ENCODE measurements at regions not wholly inside any gene's neighbourhood (a gene's known extent, or its start where the extent isn't known, plus 50 kb on each side); places are given as distances from the start of the nearest gene placed in this dataset.

GRCh38 chr4:177960566-177960965 is 518.3 kb upstream of the AGA start:
- no peak overlapping the region for H3K27ac ChIP-seq

GRCh38 chr4:177961761-177962380 is 519.6 kb upstream of the AGA start:
- no peaks in the 10 kb centered on the region for H4K20me1 ChIP-seq (ENCODE audit: insufficient read depth)
- H3K4me3 ChIP-seq (IDR thresholded peaks at IDR 0.05; ENCODE audit: insufficient read depth, low read depth, low read length), result no peak overlapping the region
- no peak overlapping the region for H2AFZ ChIP-seq (ENCODE audit: low read depth)
- H3K79me2 ChIP-seq (ENCODE audit: insufficient read depth, low read depth), result no peaks in the 10 kb centered on the region
- H3K27ac ChIP-seq, result no peak overlapping the region
- no peak overlapping the region for H3K4me2 ChIP-seq
- no peak overlapping the region for H3K9ac ChIP-seq
- no peaks in the 10 kb centered on the region for H3K4me1 ChIP-seq (ENCODE audit: low read depth, poor library complexity, severe bottlenecking)
- TF ChIP-seq, protein P1, sequence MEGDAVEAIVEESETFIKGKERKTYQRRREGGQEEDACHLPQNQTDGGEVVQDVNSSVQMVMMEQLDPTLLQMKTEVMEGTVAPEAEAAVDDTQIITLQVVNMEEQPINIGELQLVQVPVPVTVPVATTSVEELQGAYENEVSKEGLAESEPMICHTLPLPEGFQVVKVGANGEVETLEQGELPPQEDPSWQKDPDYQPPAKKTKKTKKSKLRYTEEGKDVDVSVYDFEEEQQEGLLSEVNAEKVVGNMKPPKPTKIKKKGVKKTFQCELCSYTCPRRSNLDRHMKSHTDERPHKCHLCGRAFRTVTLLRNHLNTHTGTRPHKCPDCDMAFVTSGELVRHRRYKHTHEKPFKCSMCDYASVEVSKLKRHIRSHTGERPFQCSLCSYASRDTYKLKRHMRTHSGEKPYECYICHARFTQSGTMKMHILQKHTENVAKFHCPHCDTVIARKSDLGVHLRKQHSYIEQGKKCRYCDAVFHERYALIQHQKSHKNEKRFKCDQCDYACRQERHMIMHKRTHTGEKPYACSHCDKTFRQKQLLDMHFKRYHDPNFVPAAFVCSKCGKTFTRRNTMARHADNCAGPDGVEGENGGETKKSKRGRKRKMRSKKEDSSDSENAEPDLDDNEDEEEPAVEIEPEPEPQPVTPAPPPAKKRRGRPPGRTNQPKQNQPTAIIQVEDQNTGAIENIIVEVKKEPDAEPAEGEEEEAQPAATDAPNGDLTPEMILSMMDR (conservative IDR thresholded peaks at IDR 0.05; ENCODE audit: low read depth, low read length), result no peak
- H3K27me3 ChIP-seq (ENCODE audit: insufficient read depth, low read depth), result no peaks in the 10 kb centered on the region
- no peaks in the 10 kb centered on the region for H3K36me3 ChIP-seq (ENCODE audit: insufficient read depth)

More at GRCh38 chr4:177960566-177960965, 518.3 kb upstream of the AGA start:
- no peak overlapping the region for H3K9ac ChIP-seq
- H2AFZ ChIP-seq (ENCODE audit: low read depth), result no peak overlapping the region
- H3K4me3 ChIP-seq (IDR thresholded peaks at IDR 0.05; ENCODE audit: insufficient read depth, low read depth, low read length), result no peak overlapping the region
- no peak overlapping the region for H3K4me2 ChIP-seq
- no peaks in the 10 kb centered on the region for H3K36me3 ChIP-seq (ENCODE audit: insufficient read depth)
- H3K4me1 ChIP-seq (ENCODE audit: low read depth, poor library complexity, severe bottlenecking), result no peaks in the 10 kb centered on the region
- no peaks in the 10 kb centered on the region for H3K79me2 ChIP-seq (ENCODE audit: insufficient read depth, low read depth)
- TF ChIP-seq, protein P1 (conservative IDR thresholded peaks at IDR 0.05; ENCODE audit: low read depth, low read length), result no peak
- no peaks in the 10 kb centered on the region for H4K20me1 ChIP-seq (ENCODE audit: insufficient read depth)
- no peaks in the 10 kb centered on the region for H3K27me3 ChIP-seq (ENCODE audit: insufficient read depth, low read depth)

DNA sequence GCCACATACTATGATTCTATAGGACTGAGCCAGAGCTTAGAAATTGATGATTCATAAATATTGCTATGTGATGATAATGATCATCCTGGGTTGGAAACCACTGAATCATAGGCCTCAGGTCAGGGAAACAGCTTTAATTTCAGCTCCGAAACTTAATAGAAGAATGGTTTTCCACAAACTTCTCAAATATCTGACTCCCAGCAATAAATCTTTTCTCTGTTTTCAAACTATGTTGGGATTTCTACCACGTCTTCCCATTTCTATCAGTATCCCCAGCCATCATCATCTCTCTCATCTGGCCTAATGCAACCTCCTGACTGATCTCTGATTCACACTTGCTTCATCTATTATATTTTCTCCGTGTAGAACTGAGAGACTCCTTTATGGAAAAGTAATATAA is 521.8 kb upstream of the AGA start:
- Histone ChIP-seq H3K9ac (no peak overlapping the region), H3K4me1 (ENCODE audit: low read depth, poor library complexity, severe bottlenecking) (no peaks in the 10 kb centered on the region), H3K36me3 (ENCODE audit: insufficient read depth) (no peaks in the 10 kb centered on the region), H3K4me3 (IDR thresholded peaks at IDR 0.05; ENCODE audit: insufficient read depth, low read depth, low read length) (no peak overlapping the region), H4K20me1 (ENCODE audit: insufficient read depth) (no peaks in the 10 kb centered on the region), H2AFZ (ENCODE audit: low read depth) (no peak overlapping the region), H3K79me2 (ENCODE audit: insufficient read depth, low read depth) (no peaks in the 10 kb centered on the region), H3K27ac (no peak overlapping the region), H3K27me3 (ENCODE audit: insufficient read depth, low read depth) (no peaks in the 10 kb centered on the region), H3K4me2 (no peak overlapping the region)
- TF ChIP-seq, protein P1 (conservative IDR thresholded peaks at IDR 0.05; ENCODE audit: low read depth, low read length), result no peak

DNA sequence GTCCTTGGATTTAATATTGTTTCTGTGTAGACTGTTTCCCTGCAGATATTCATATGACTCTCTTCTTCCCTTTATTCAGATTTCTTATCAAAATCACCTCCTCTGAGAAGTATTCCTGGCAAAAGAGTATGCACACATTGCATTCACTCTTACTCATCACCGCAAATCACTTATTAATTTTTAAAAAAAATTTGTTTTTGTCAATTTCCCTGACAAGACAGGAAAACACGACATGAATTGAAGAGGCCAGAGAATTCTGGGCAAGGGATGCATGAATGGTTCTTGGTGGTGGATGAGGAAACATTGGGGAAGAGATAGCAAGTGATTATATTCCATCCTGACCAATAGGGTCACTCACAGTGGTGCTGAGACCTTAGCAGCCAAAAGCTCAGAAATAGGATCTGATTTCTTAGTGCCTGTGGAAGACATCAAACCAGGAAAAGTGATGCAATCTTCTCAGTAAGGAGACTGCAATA is 522.5 kb upstream of the AGA start:
- no peak overlapping the region for H3K27ac ChIP-seq
- no peak overlapping the region for H2AFZ ChIP-seq (ENCODE audit: low read depth)
- H3K27me3 ChIP-seq (ENCODE audit: insufficient read depth, low read depth), result no peaks in the 10 kb centered on the region
- TF ChIP-seq, protein P1 (conservative IDR thresholded peaks at IDR 0.05; ENCODE audit: low read depth, low read length), result no peak
- H3K4me3 ChIP-seq (IDR thresholded peaks at IDR 0.05; ENCODE audit: insufficient read depth, low read depth, low read length), result no peak overlapping the region
- H4K20me1 ChIP-seq (ENCODE audit: insufficient read depth), result no peaks in the 10 kb centered on the region
- no peaks in the 10 kb centered on the region for H3K36me3 ChIP-seq (ENCODE audit: insufficient read depth)
- H3K4me2 ChIP-seq, result no peak overlapping the region
- no peaks in the 10 kb centered on the region for H3K4me1 ChIP-seq (ENCODE audit: low read depth, poor library complexity, severe bottlenecking)
- H3K79me2 ChIP-seq (ENCODE audit: insufficient read depth, low read depth), result no peaks in the 10 kb centered on the region
- H3K9ac ChIP-seq, result no peak overlapping the region

Data from KMS-11 (cell line).